Astrocyte (in vitro differentiated cells and primary cell): ENCODE measurements at regions not wholly inside any gene's neighbourhood (a gene's known extent, or its start where the extent isn't known, plus 50 kb on each side); places are given as distances from the start of the nearest gene placed in this dataset.

Source experiments
- DNase-seq: peaks from one replicate; pipeline ENCODE4 v3.0.0-alpha.2; 2010; ENCODE audit warnings: low read depth
- FAIRE-seq: peaks from 2 replicates; lab custom pipeline; 2011; peaks lifted over from hg19 to GRCh38; lab: Jason Lieb, UNC
- H2AFZ ChIP-seq: 2 replicates; pipeline ENCODE4 v1.6.0; 2012; ENCODE audit warnings: low read depth, low read length, inconsistent platforms
- H3K27ac ChIP-seq: 2 replicates; pipeline ENCODE4 v1.5.1; 2011; ENCODE audit warnings: low read depth, low read length, inconsistent platforms
- H3K27me3 ChIP-seq: 2 replicates; pipeline ENCODE4 v1.6.0; 2011; ENCODE audit warnings: low read length, inconsistent platforms; ENCODE audit not compliant: insufficient read depth
- H3K36me3 ChIP-seq: 2 replicates; pipeline ENCODE4 v1.5.1; 2011; ENCODE audit warnings: low read length, inconsistent platforms; ENCODE audit not compliant: insufficient read depth
- H3K4me1 ChIP-seq: 2 replicates; pipeline ENCODE4 v1.5.1; 2011; ENCODE audit warnings: low read length, inconsistent platforms; ENCODE audit not compliant: insufficient read depth
- H3K4me2 ChIP-seq: 2 replicates; pipeline ENCODE4 v1.6.0; 2012; ENCODE audit warnings: low read length, inconsistent platforms
- H3K4me3 ChIP-seq: 2 replicates; pipeline ENCODE4 v1.5.1; 2011; ENCODE audit warnings: low read depth, mild to moderate bottlenecking, low read length, inconsistent platforms; ENCODE audit not compliant: insufficient read depth
- H3K79me2 ChIP-seq: 2 replicates; pipeline ENCODE4 v1.6.0; 2012; ENCODE audit warnings: mild to moderate bottlenecking, low read length, inconsistent platforms; ENCODE audit not compliant: insufficient read depth
- H3K9ac ChIP-seq: 2 replicates; pipeline ENCODE4 v1.6.0; 2012; ENCODE audit warnings: mild to moderate bottlenecking, low read length, inconsistent platforms
- H3K9me3 ChIP-seq: 2 replicates; pipeline ENCODE4 v1.5.1; 2012; ENCODE audit warnings: low read depth, mild to moderate bottlenecking, low read length, inconsistent platforms; ENCODE audit not compliant: insufficient read depth
- H4K20me1 ChIP-seq: 2 replicates; pipeline ENCODE4 v1.6.0; 2012; ENCODE audit warnings: low read length, inconsistent platforms; ENCODE audit not compliant: insufficient read depth
- H3K27ac Mint-ChIP-seq: one replicate; pipeline ENCODE4 v1.8.0; 2021; ENCODE audit warnings: mild to moderate bottlenecking, mixed read lengths; ENCODE audit not compliant: unreplicated experiment
- H3K27me3 Mint-ChIP-seq: one replicate; pipeline ENCODE4 v1.8.0; 2021; ENCODE audit warnings: low read depth, mixed read lengths; ENCODE audit not compliant: unreplicated experiment
- H3K36me3 Mint-ChIP-seq: one replicate; pipeline ENCODE4 v1.8.0; 2021; ENCODE audit warnings: low read depth, mixed read lengths; ENCODE audit not compliant: unreplicated experiment
- H3K4me1 Mint-ChIP-seq: one replicate; pipeline ENCODE4 v1.8.0; 2021; ENCODE audit warnings: low read depth, mixed read lengths; ENCODE audit not compliant: unreplicated experiment
- H3K4me3 Mint-ChIP-seq: one replicate; pipeline ENCODE4 v1.8.0; 2021; ENCODE audit warnings: mild to moderate bottlenecking, moderate library complexity, mixed read lengths; ENCODE audit not compliant: unreplicated experiment
- H3K9me3 Mint-ChIP-seq: one replicate; pipeline ENCODE4 v1.8.0; 2021; ENCODE audit warnings: mild to moderate bottlenecking, mixed read lengths; ENCODE audit not compliant: unreplicated experiment
- CTCF ChIP-seq: IDR thresholded peaks from 2 replicates; pipeline ENCODE4 v1.5.1; 2011; ENCODE audit warnings: low read depth, mild to moderate bottlenecking, inconsistent platforms, low read length, moderate library complexity; ENCODE audit not compliant: insufficient read depth
- EZH2 ChIP-seq: IDR thresholded peaks from 2 replicates; pipeline ENCODE4 v1.6.1; 2012; ENCODE audit warnings: mild to moderate bottlenecking, low read length, inconsistent platforms; ENCODE audit not compliant: insufficient read depth

GRCh38 chr13:86142080-86142479, 342.9 kb upstream of the SLITRK6 start:
- Mint-ChIP-seq H3K27me3 (no peaks in the 10 kb centered on the region), H3K4me1 (no peaks in the 10 kb centered on the region), H3K36me3 (no peaks in the 10 kb centered on the region), H3K27ac (no peak overlapping the region), H3K4me3 (no peak overlapping the region), H3K9me3 (no peaks in the 10 kb centered on the region)
- no peaks in the 10 kb centered on the region for H3K9me3 ChIP-seq
- TF ChIP-seq CTCF = no peak
- TF ChIP-seq EZH2 = no peak
- no peak for FAIRE-seq
- H3K36me3 ChIP-seq = no peaks in the 10 kb centered on the region
- no peak overlapping the region for H3K27ac ChIP-seq
- no peaks in the 10 kb centered on the region for H4K20me1 ChIP-seq
- H3K9ac ChIP-seq = no peak overlapping the region
- DNase-seq = no peak
- H2AFZ ChIP-seq = no peak overlapping the region
- no peak overlapping the region for H3K4me2 ChIP-seq
- H3K4me1 ChIP-seq = no peaks in the 10 kb centered on the region
- H3K4me3 ChIP-seq = no peak overlapping the region
- no peaks in the 10 kb centered on the region for H3K79me2 ChIP-seq
- H3K27me3 ChIP-seq = no peaks in the 10 kb centered on the region

- H3K27me3 ChIP-seq = no peaks in the 10 kb centered on the region
- FAIRE-seq (no peak), DNase-seq (no peak)
- no peak overlapping the region for H3K27ac ChIP-seq
- no peaks in the 10 kb centered on the region for H3K27me3 Mint-ChIP-seq
- no peaks in the 10 kb centered on the region for H3K79me2 ChIP-seq
- H3K27ac Mint-ChIP-seq = no peak overlapping the region
- no peaks in the 10 kb centered on the region for H3K9me3 ChIP-seq
- H3K4me1 Mint-ChIP-seq = no peaks in the 10 kb centered on the region
- H3K4me3 ChIP-seq = no peak overlapping the region
- H3K36me3 ChIP-seq = no peaks in the 10 kb centered on the region
- TF ChIP-seq EZH2 = no peak
- TF ChIP-seq CTCF = no peak
- no peaks in the 10 kb centered on the region for H3K36me3 Mint-ChIP-seq
- H3K9ac ChIP-seq = no peak overlapping the region
- no peaks in the 10 kb centered on the region for H4K20me1 ChIP-seq
- no peaks in the 10 kb centered on the region for H3K4me1 ChIP-seq
- H3K4me2 ChIP-seq = no peak overlapping the region
- no peaks in the 10 kb centered on the region for H3K9me3 Mint-ChIP-seq
- no peak overlapping the region for H2AFZ ChIP-seq
- H3K4me3 Mint-ChIP-seq = no peak overlapping the region
Observed at GRCh38 chr13:86135856-86136255, 336.6 kb upstream of the SLITRK6 start.

- no peaks in the 10 kb centered on the region for H3K79me2 ChIP-seq
- no peak overlapping the region for H3K9ac ChIP-seq
- H3K36me3 Mint-ChIP-seq = no peaks in the 10 kb centered on the region
- no peak for TF ChIP-seq CTCF
- no peak for TF ChIP-seq EZH2
- FAIRE-seq (no peak), DNase-seq (no peak)
- no peak overlapping the region for H3K27ac Mint-ChIP-seq
- H3K36me3 ChIP-seq = no peaks in the 10 kb centered on the region
- H3K27ac ChIP-seq = no peak overlapping the region
- H3K9me3 Mint-ChIP-seq = peaks cover 2% of the 10 kb centered on the region
- H3K4me2 ChIP-seq = no peak overlapping the region
- no peak overlapping the region for H2AFZ ChIP-seq
- no peaks in the 10 kb centered on the region for H3K4me1 Mint-ChIP-seq
- H4K20me1 ChIP-seq = no peaks in the 10 kb centered on the region
- H3K27me3 Mint-ChIP-seq = no peaks in the 10 kb centered on the region
- H3K4me3 Mint-ChIP-seq = no peak overlapping the region
- no peaks in the 10 kb centered on the region for H3K9me3 ChIP-seq
- H3K4me3 ChIP-seq = no peak overlapping the region
- no peaks in the 10 kb centered on the region for H3K27me3 ChIP-seq
- H3K4me1 ChIP-seq = no peaks in the 10 kb centered on the region
Observed at GRCh38 chr13:86121881-86122280, 322.7 kb upstream of the SLITRK6 start.
